NCI-H1694 (cell line): ENCODE measurements at regions not wholly inside any gene's neighbourhood (a gene's known extent, or its start where the extent isn't known, plus 50 kb on each side); places are given as distances from the start of the nearest gene placed in this dataset.

ENCODE experiments used
- DNase-seq: peaks from one replicate; lab custom pipeline; 2025; lab: John Stamatoyannopoulos, UW

DNA sequence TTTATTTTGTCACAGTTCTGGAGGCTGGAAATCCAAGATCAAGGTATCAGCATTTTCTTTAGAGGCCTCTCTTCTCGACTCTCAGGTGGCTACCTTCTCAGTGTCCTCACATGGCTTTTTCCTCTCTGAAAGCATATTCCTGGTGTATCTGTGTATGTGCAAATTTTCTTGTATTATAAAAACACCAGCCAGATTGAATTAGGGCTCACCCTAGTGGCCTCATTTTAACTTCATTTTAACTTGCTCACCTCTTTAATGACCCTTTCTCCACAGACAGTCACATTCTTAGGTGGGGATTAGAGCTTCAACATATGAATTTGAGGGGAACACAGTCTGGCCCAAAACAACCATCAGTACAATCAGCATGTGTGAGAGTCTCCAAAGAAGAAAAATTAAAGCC lies 542.4 kb upstream of the FAM241A start:
- no peak for DNase-seq

DNA sequence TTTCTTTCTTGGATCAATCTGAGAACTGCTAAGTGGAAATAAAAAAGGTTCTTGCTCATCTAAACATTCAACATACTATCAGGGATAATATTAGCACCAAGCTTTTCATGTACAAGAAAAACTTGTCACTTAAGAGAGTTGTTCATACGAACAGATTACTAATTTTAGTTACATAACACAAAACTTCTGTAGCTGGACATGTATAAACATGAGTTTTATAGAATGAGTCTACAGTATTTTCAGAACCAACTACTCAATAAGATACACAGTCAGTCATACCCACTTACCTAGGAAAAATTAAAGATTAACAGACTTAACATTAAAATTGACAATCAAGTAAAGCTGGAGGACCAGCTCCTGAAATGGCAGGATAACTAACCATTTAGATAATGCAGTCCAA lies 540.1 kb upstream of the FAM241A start:
- DNase-seq: no peak

GRCh38 chr4:111610681-111611080 lies 534.6 kb upstream of the FAM241A start:
- no peak for DNase-seq

DNA sequence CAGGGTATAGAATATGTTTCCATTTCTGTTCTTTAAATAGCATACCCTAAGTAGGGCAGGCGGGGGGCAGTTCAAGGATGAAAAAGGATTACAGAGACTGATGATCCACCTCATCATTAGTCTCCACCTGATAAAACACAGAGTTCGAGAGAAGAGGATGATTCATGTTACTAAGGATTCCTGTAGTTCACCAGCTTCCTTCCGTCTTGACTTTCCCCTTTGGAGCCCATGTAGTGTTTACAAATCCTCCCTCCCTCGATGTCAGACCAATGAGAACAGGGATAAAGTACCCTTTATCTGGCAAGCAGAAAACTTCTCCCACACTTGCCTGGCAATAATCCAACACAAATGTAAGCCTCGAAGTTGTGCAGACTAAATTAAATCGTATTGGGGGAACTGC lies 526.3 kb upstream of the FAM241A start:
- DNase-seq: no peak

GRCh38 chr4:111628437-111628836 lies 516.8 kb upstream of the FAM241A start:
- no peak for DNase-seq

DNA sequence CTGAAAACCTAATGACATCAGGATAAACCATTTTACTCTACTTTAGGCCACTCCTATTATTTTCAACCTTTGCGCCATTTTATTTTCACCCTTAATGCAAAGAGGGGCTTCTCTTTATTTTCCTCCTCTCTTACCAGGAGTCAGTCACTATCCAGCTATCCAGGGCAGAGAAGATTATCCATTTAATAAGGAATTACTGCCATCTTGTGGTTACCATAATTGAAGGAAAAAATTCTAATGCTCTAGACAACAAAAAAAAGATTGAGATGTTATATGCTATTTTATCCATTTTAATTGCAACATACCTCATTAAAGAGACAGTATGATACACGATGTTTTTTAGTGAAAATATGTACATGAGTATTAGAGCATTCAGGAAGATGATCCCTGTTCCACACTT lies 514.5 kb upstream of the FAM241A start:
- peak; percentile 29 for DNase-seq

DNA sequence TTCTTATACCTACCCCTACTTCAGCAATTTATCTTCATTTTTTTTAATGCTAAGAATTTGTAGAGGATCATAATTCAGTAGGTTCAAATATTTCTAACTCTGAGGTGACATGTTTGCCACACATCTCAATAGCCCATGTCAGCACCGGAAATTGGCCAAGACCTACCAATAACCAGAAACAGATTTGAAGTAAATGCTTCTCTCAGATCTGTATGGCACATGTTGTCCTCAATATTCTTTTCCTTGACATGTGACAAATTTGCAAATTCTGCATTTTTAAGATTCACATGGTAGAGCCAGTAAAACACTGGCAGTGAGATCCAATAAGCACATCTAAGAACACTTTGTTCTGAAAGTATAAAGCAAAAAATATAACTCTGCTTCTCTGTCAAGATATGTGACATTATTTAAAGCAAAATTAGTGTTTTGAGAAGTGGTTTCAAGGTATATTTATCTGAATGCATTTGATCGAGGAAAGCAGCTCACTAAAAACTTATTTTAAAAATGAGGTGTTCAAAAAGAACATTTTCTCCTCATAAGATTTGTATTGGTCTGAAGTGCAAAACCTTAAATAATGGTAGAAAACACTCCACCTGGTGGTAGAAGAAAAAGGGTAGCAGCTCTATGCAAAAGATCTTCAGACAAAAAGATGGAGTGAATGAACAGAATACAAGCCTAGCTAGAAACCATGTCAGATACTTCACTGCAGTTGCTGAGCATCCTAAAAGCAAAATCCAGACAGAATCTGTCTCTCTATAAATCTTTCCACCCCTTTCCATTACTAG lies 513.8 kb upstream of the FAM241A start:
- no peak for DNase-seq

DNA sequence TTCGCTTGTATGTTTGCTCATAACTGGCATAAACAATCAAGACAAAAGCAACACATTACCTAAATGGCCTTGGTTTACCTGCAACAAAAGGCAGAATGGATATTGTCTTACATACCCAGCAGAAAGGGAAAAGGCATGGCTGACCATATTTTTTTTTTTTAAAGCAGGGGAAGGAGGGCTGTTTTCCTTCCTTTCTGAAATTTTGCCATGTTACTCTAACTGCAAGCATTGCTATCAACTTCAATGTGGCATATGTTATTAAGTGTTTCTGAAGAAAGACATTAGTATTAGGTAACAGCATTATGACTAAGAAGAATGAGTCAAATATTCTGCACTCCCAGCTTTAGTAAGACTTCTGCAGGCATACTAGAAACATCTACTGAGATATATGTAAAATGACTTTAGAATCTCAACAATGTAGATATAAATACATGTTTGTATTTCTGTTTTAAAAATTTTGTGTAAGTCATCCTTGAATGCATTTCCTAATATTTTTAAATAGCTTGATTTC lies 512.6 kb upstream of the FAM241A start:
- DNase-seq: no peak

DNA sequence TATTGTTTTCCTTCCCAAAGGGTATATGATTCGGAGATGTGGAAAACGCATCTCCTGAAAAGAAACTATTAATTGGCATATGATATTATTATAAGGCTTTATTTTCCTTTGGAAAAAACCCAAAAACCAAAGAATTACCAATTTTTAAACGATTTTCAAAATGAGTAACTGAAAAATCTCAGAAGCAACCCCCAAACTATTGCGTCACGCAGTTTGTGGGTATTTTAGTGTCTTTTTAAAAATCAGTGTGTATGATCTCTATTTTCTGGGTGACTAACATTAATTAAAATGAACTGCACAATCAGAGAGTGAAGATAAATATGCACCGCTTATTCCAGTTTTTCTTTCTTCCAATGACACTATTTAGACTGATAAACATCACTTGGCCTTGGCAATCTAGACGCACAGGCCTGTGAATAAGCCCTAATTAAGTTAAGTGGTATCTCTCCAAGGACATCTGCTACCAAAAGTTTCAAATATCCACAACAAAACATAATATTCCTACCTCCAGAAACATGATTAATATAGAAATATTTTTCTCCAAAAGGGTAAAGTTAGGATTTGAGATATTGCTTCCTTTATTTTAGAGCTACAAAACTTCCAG lies 511.5 kb upstream of the FAM241A start:
- DNase-seq: no peak

DNA sequence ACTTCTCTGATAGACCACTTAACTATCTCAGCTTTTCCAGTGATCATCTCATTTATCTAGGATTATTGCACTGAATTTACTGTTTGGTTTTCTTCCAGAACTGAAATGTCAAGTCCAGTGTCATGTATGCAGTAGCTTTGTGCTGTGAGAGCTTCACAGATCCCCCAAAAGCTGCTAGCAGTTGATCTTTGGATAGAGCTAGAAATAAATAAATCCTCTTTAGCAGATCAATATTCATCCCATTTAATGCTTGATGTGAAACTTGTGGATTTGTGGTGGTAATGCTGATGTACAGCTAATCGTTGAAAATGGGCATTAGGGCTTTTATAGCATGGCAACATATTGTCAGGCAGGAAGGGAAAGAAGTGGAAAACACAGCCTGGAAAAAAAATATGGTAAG lies 509.6 kb upstream of the FAM241A start:
- no peak for DNase-seq

GRCh38 chr4:111636961-111637585 lies 508.2 kb upstream of the FAM241A start:
- no peak for DNase-seq

- DNase-seq: no peak
Measured at GRCh38 chr4:111639120-111639690, 506.0 kb upstream of the FAM241A start.

DNA sequence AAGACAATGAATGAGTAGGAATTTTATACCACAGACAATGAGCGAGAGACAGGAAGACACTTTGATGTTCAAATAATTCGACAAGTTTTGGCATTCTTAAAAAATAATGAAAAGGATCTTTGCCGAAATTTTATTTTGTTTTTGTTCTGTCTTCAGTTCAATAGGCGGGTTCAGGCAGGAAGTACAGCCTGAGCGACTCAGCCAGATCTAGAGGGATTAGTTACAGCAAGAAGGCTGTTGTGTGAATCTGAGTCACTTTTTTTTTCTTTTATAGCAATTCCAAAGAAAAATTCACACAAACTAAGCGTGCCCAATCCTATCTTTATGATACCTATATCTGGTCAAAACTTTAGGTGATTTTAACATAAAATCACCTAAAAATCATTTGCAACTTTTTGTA lies 505.4 kb upstream of the FAM241A start:
- no peak for DNase-seq

GRCh38 chr4:111641813-111642579 lies 503.3 kb upstream of the FAM241A start:
- peak; percentile 57 for DNase-seq

DNA sequence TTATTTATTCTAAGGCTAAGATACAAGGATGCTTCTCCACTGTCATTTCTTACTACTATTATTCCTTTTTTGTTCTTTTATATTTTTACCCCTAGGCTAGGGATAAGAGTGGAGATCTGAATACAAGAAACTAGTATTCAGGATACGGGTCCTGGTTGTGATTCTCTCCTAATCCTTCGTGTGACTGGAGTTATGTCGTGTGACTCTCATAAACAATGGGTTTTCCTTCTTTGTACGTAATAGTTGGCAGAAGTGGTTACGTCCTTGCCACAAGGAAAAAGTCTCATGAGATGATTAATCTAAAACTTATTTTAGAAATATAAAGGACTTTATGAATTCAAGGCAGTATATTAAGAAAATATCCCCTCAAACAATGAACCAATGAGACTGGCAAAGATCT lies 497.2 kb upstream of the FAM241A start:
- no peak for DNase-seq

- DNase-seq: no peak
Measured at GRCh38 chr4:111649308-111649707, 495.9 kb upstream of the FAM241A start.

- DNase-seq: no peak
Measured at GRCh38 chr4:111650146-111650545, 495.1 kb upstream of the FAM241A start.

- DNase-seq: no peak
Measured at GRCh38 chr4:111650674-111651086, 494.6 kb upstream of the FAM241A start.

GRCh38 chr4:111652236-111652635 lies 493.0 kb upstream of the FAM241A start:
- no peak for DNase-seq

DNA sequence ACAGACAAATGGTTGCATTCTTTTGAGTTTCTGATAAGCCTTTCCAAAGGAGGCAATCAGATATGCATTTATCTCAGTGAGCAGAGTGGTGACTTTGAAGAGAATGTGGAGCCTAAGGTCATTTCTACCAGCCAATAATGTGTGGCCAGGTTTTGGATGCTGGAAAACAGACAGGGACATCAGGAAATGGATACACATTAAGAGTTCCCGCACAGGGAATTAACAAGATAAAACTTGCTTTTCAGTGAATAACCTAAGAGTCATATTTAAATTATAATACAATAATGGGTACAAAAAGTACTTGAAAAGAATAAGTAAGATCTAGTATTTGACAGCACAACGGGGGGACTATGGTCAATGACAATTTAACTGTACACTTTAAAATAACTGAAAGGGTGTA lies 492.3 kb upstream of the FAM241A start:
- no peak for DNase-seq

GRCh38 chr4:111662496-111662895 lies 482.8 kb upstream of the FAM241A start:
- no peak for DNase-seq

- no peak for DNase-seq
Measured at GRCh38 chr4:111664308-111664945, 480.8 kb upstream of the FAM241A start.
